MM.1S (cell line): ENCODE measurements at regions not wholly inside any gene's neighbourhood (a gene's known extent, or its start where the extent isn't known, plus 50 kb on each side); places are given as distances from the start of the nearest gene placed in this dataset.
"Not testable (repeated sequence)": the region's sequence is repeated elsewhere in the genome, so short reads cannot be mapped to it uniquely, and the experiment has no call there.

Experiments used
- DNase-seq: peaks from one replicate; pipeline ENCODE4 v3.0.0-alpha.2; 2015
- H2AFZ ChIP-seq: fragments of 300-600 bp; sonication (generic); 2 replicates; pipeline ENCODE4 v1.6.0; 2016; ENCODE audit warnings: antibody characterized with exemption, low read length
- H3F3A ChIP-seq: fragments of 300-600 bp; sonication (generic); 2 replicates; pipeline ENCODE4 v1.6.1; 2016; ENCODE audit warnings: mild to moderate bottlenecking, antibody characterized with exemption, low read length, moderate library complexity, mixed read lengths; ENCODE audit not compliant: insufficient read depth
- H3K27ac ChIP-seq: fragments of 300-600 bp; sonication (generic); 2 replicates; pipeline ENCODE4 v1.5.1; 2016; ENCODE audit warnings: mild to moderate bottlenecking, low read length
- H3K27me3 ChIP-seq: fragments of 300-600 bp; sonication (generic); replicated peaks from 2 replicates; pipeline ENCODE4 v1.6.0; 2016; ENCODE audit warnings: low read length; ENCODE audit not compliant: insufficient read depth
- H3K36me3 ChIP-seq: fragments of 300-600 bp; sonication (generic); replicated peaks from 2 replicates; pipeline ENCODE4 v1.6.1; 2016; ENCODE audit warnings: mild to moderate bottlenecking, low read length, mixed read lengths; ENCODE audit not compliant: insufficient read depth
- H3K4me1 ChIP-seq: fragments of 300-600 bp; sonication (generic); 2 replicates; pipeline ENCODE4 v1.6.1; 2016; ENCODE audit warnings: low read length, mixed read lengths
- H3K4me2 ChIP-seq: fragments of 300-600 bp; sonication (generic); 2 replicates; pipeline ENCODE4 v1.6.0; 2016; ENCODE audit warnings: low read depth, low read length
- H3K4me3 ChIP-seq: fragments of 300-600 bp; sonication (generic); 2 replicates; pipeline ENCODE4 v1.5.1; 2016; ENCODE audit warnings: low read length, mixed read lengths
- H3K79me2 ChIP-seq: fragments of 300-600 bp; sonication (generic); 2 replicates; pipeline ENCODE4 v1.6.1; 2016; ENCODE audit warnings: mixed run types, low read length, mixed read lengths
- H3K9ac ChIP-seq: fragments of 300-600 bp; sonication (generic); 2 replicates; pipeline ENCODE4 v1.6.1; 2016; ENCODE audit warnings: low read length, mixed read lengths
- H3K9me2 ChIP-seq: fragments of 300-600 bp; sonication (generic); replicated peaks from 2 replicates; pipeline ENCODE4 v1.6.1; 2016; ENCODE audit warnings: mild to moderate bottlenecking, low read length, mixed read lengths; ENCODE audit not compliant: insufficient read depth
- H3K9me3 ChIP-seq: fragments of 300-600 bp; sonication (generic); replicated peaks from 2 replicates; pipeline ENCODE4 v1.6.1; 2016; ENCODE audit warnings: mild to moderate bottlenecking, low read length, mixed read lengths; ENCODE audit not compliant: insufficient read depth
- H4K20me1 ChIP-seq: fragments of 300-600 bp; sonication (generic); 2 replicates; pipeline ENCODE4 v1.6.1; 2016; ENCODE audit warnings: mild to moderate bottlenecking, low read length, moderate library complexity, mixed read lengths; ENCODE audit not compliant: insufficient read depth
- EZH2 ChIP-seq: fragments of 300-600 bp; sonication (generic); optimal IDR thresholded peaks from 2 replicates; pipeline ENCODE3; 2017; ENCODE audit warnings: low read depth, mild to moderate bottlenecking, antibody characterized with exemption, low read length, mixed read lengths
- EZH2phosphoT487 ChIP-seq: fragments of 300-600 bp; sonication (generic); IDR thresholded peaks from 2 replicates; pipeline ENCODE4 v1.6.1; 2018; ENCODE audit warnings: antibody characterized with exemption, low read length
- TF ChIP-seq, protein P1 (sequence below): fragments of 300-600 bp; sonication (generic); IDR thresholded peaks from 2 replicates; pipeline ENCODE4 v1.5.1; 2016; ENCODE audit warnings: antibody characterized with exemption, low read length, mixed read lengths

DNA sequence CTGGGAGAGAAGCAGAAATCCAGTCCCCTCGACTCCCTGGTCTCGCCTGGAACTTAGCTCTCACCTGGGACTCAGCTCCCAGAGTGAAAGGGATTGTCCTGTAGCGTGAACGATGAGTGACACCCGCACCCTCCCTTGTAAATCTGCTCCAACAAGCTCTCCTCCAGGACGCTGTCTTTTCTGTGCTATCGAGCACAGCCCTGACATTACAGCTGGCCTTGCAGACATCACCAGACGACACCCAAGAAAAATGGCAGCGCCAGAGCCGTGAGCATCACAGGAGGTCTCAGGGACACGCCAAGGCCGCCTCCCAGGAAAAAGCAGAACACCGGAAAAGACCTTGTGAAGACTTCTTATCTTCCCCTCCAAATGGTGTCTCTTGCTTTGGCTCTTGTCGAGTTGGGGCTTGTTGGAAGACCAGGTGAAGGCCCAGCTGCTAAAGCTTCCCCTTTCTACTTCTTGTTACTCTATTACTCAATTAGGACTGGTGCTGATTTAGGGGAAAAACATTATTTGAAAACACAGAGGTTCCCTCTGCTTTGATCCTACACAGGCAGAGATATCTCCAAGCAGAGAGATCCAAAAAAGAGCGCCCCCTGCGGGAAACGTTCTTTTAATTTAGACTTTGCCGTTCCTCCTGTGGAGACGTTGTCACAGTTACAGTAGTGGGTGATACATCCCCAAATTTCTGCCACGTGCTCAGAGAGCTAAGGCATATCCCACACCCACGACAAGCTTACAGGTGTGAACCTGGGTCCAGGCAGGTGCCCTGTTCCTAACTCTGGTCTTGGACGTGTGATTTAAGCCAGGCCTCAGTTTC, 127.2 kb downstream of the ATP6V0E2 start:
- not testable (repeated sequence) for H4K20me1 ChIP-seq, H3F3A ChIP-seq, H3K4me1 ChIP-seq, H3K27me3 ChIP-seq, H3K9me3 ChIP-seq, H3K9me2 ChIP-seq, H3K4me2 ChIP-seq, H2AFZ ChIP-seq, H3K4me3 ChIP-seq, H3K27ac ChIP-seq, H3K79me2 ChIP-seq, H3K9ac ChIP-seq, DNase-seq, H3K36me3 ChIP-seq

DNA sequence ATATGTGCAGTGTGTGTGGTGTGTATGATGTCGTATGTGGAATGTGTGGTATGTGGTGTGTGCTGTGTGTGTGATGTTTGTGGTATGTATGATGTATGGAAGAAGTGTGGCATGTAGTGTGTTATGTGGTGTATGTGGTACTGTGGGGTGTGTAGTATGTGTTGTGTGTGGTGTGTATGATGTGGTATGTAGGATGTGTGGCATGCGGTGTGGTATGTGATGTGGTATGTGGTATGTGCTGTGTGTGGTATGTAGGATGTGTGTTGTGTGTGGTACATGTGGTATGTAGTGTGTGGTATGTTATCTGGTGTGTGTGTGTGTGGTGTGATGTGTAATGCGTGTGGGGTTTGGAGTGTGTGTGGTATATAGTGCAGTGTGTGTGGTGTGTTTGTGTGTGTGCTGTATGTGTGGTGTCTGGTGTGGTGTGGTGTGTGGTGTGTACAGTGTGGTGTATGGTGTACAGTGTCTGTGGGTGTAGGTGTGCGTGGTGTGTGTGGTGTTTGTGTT, 129.6 kb downstream of the ATP6V0E2 start:
- Histone ChIP-seq H3K9me2 (no peaks in the 10 kb centered on the region), H4K20me1 (no peaks in the 10 kb centered on the region), H3K9me3 (no peaks in the 10 kb centered on the region), H3K4me2 (no peak overlapping the region), H3F3A (no peaks in the 10 kb centered on the region), H3K4me1 (no peaks in the 10 kb centered on the region), H3K4me3 (no peak overlapping the region), H3K27ac (no peak overlapping the region), H3K9ac (no peak overlapping the region), H3K36me3 (no peaks in the 10 kb centered on the region), H3K79me2 (no peaks in the 10 kb centered on the region), H3K27me3 (no peaks in the 10 kb centered on the region), H2AFZ (no peak overlapping the region)
- TF ChIP-seq EZH2: no peak
- TF ChIP-seq, protein P1, sequence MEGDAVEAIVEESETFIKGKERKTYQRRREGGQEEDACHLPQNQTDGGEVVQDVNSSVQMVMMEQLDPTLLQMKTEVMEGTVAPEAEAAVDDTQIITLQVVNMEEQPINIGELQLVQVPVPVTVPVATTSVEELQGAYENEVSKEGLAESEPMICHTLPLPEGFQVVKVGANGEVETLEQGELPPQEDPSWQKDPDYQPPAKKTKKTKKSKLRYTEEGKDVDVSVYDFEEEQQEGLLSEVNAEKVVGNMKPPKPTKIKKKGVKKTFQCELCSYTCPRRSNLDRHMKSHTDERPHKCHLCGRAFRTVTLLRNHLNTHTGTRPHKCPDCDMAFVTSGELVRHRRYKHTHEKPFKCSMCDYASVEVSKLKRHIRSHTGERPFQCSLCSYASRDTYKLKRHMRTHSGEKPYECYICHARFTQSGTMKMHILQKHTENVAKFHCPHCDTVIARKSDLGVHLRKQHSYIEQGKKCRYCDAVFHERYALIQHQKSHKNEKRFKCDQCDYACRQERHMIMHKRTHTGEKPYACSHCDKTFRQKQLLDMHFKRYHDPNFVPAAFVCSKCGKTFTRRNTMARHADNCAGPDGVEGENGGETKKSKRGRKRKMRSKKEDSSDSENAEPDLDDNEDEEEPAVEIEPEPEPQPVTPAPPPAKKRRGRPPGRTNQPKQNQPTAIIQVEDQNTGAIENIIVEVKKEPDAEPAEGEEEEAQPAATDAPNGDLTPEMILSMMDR: no peak
- TF ChIP-seq EZH2phosphoT487: no peak
- DNase-seq: no peak

DNA sequence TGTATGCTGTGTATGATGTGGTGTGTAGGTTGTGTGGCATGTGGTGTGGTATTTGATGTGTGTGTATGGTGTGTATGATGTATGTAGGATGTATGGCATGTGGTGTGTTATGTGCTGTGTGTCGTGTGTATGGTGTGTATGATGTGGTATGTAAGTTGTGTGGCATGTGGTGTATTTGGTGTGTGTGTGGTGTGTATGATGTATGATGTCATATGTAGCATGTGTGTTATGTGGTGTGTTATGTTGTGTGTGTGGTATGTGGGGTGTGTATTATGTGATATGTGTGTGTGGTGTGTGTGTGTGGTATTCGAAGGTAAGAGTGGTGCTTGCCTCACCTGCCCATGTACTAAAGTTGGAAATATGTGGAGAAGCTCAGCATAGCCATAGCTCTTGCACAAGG, 130.2 kb downstream of the ATP6V0E2 start:
- H3K27me3 ChIP-seq, H3K9ac ChIP-seq, H2AFZ ChIP-seq, DNase-seq, H3K4me2 ChIP-seq, H3K9me3 ChIP-seq, H3K9me2 ChIP-seq, H3K36me3 ChIP-seq, H3K4me3 ChIP-seq, H3F3A ChIP-seq, H3K4me1 ChIP-seq, H3K27ac ChIP-seq, H3K79me2 ChIP-seq, H4K20me1 ChIP-seq: not testable (repeated sequence)

DNA sequence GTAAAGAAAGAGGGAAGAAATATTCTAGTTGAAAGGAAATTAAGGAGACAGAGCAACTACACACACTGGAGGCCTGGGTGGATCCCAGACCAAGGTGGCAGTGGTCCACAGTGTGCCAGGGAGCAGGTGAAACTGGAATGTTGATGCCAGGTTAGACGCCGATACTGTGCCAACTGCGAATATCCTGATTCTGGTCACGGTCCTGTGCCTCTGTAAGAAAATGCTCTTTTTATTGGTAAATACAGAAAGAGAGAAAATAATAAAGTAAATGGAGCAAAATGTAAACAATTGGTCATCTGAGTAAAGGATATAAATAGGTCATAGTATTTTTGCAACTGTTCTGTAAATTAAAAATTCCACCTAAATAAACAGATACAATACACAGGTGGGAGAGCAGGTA, 131.1 kb downstream of the ATP6V0E2 start:
- H3K27ac ChIP-seq, H3K9me3 ChIP-seq, H3K9me2 ChIP-seq, H3F3A ChIP-seq, H2AFZ ChIP-seq, H3K4me2 ChIP-seq, H3K79me2 ChIP-seq, H3K4me1 ChIP-seq, H4K20me1 ChIP-seq, H3K9ac ChIP-seq, H3K36me3 ChIP-seq, DNase-seq, H3K27me3 ChIP-seq, H3K4me3 ChIP-seq: not testable (repeated sequence)

DNA sequence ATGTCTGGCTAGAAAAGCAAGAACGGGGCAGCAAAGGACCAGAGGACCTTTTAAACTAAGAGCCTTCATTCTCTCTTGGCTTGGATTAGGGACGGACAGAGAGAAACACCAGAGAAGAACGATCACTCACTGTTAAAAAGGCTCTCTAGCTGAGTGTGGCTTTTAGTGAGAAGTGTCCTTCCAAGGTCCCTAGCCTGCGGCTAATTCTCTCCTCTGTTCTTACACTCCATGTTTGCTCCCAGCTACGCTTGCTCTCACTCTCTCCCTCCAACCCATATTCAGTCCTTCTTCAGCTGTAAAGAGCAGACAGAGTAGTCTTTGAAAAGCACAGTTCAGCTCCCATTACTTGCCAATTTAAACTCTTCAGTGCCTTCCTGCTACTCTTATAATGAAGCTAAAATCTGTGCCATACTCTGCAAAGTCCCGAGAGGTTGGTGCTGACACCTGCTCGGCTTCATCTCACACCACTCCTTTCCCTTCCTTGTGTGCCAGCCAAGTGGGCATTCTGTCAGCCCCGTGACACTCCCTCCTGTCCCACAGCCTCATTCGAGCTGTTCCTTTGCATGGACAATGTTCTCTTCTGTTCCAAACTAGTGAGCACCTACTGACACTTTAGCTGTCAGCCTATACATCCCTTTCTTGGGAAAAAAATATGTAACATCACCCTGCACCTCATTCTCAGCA, 136.0 kb downstream of the ATP6V0E2 start:
- H4K20me1 ChIP-seq, H3F3A ChIP-seq, H3K27me3 ChIP-seq, H3K4me1 ChIP-seq, H3K4me2 ChIP-seq, H3K36me3 ChIP-seq, DNase-seq, H3K27ac ChIP-seq, H3K79me2 ChIP-seq, H3K9ac ChIP-seq, H3K9me2 ChIP-seq, H2AFZ ChIP-seq, H3K4me3 ChIP-seq, H3K9me3 ChIP-seq: not testable (repeated sequence)

DNA sequence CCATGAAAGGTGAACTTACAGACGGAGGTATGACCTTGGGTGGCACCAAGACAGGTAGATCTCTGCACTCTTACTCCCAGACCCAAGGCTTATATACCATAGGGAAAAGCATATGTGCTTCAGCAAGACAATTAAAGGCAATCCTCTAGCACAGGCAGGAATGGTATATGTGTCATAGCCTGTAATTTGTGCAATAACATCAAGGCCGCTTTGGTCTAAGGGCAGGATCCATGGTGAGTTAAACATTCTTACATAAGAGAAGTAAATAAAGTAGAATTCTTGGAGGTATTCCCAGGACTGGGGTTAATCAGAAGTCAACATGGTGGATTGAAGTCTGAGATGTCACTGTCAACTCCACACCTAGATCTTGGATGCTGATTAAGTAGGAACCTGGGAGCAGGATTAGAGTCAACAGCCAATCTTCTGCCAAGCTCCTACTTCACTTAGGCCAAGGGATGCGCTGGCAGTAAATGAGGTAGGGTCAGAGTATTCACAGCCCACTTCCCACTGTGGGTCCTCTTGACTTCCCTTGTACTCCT, 143.0 kb downstream of the ATP6V0E2 start:
- H2AFZ ChIP-seq, H3F3A ChIP-seq, H3K9me2 ChIP-seq, H3K36me3 ChIP-seq, H3K4me3 ChIP-seq, H3K79me2 ChIP-seq, H4K20me1 ChIP-seq, H3K4me1 ChIP-seq, H3K4me2 ChIP-seq, DNase-seq, H3K9me3 ChIP-seq, H3K27ac ChIP-seq, H3K9ac ChIP-seq, H3K27me3 ChIP-seq: not testable (repeated sequence)

DNA sequence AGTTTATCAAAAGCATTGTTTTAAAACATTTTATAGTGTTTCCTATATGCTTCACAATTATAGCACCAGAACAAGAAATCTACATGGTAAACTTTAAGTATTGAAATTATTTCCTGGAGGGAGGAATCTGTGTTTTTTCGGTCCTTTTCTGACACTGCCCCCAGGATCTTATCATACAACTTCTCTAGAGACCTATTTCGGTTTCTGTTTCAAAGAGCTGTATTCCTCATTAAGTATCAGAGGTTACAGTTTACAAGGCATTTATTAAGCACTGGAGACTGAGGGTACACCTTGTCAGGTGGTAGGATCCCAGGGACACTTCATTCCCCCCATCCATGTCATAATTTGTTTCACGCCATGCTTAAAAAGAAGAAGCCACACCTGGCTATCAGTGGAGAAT, 146.4 kb downstream of the ATP6V0E2 start:
- H3K27ac ChIP-seq, H3F3A ChIP-seq, H2AFZ ChIP-seq, H3K27me3 ChIP-seq, H3K9ac ChIP-seq, H3K9me3 ChIP-seq, H3K9me2 ChIP-seq, H3K4me3 ChIP-seq, H3K36me3 ChIP-seq, H3K4me1 ChIP-seq, H3K79me2 ChIP-seq, H4K20me1 ChIP-seq: not testable (repeated sequence)
- DNase-seq: peak; percentile 56
- H3K4me2 ChIP-seq: peak overlapping the region; percentile 10; the same call in 1 of the 2 replicates
